Mammary epithelial cell (primary cell): ENCODE measurements at regions not wholly inside any gene's neighbourhood (a gene's known extent, or its start where the extent isn't known, plus 50 kb on each side); places are given as distances from the start of the nearest gene placed in this dataset.

ENCODE experiments used
- EZH2 ChIP-seq: IDR thresholded peaks from 2 replicates; pipeline ENCODE4 v1.6.1; 2012; ENCODE audit warnings: low read length, inconsistent platforms, borderline replicate concordance
- TF ChIP-seq, protein P1 (sequence below), 2 donors: IDR thresholded peaks in 1 of 2; conservative IDR thresholded peaks in 1 of 2; 2 replicates each; pipeline ENCODE4 v1.5.1; 2011 to 2012; ENCODE audit warnings: inconsistent platforms in 2 of 2, low read length in 2 of 2, mild to moderate bottlenecking in 2 of 2, control low read depth in 1 of 2, low read depth in 1 of 2; ENCODE audit not compliant: insufficient read depth in 1 of 2; ENCODE audit errors: extremely low read depth in 1 of 2

- TF ChIP-seq, protein P1, sequence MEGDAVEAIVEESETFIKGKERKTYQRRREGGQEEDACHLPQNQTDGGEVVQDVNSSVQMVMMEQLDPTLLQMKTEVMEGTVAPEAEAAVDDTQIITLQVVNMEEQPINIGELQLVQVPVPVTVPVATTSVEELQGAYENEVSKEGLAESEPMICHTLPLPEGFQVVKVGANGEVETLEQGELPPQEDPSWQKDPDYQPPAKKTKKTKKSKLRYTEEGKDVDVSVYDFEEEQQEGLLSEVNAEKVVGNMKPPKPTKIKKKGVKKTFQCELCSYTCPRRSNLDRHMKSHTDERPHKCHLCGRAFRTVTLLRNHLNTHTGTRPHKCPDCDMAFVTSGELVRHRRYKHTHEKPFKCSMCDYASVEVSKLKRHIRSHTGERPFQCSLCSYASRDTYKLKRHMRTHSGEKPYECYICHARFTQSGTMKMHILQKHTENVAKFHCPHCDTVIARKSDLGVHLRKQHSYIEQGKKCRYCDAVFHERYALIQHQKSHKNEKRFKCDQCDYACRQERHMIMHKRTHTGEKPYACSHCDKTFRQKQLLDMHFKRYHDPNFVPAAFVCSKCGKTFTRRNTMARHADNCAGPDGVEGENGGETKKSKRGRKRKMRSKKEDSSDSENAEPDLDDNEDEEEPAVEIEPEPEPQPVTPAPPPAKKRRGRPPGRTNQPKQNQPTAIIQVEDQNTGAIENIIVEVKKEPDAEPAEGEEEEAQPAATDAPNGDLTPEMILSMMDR (conservative IDR thresholded peaks at IDR 0.05 in 1 of 2, IDR thresholded peaks at IDR 0.05 in 1 of 2; ENCODE audit: extremely low read depth in 1 of 2, insufficient read depth in 1 of 2, low read depth in 1 of 2, low read length in 2 of 2) = no peak
- TF ChIP-seq EZH2 = no peak
These were observed 66.0 kb upstream of the IRF2 start for GRCh38 chr4:184540307-184540706.
